Prostate gland (tissue), 2 donors: ENCODE measurements at regions not wholly inside any gene's neighbourhood (a gene's known extent, or its start where the extent isn't known, plus 50 kb on each side); places are given as distances from the start of the nearest gene placed in this dataset.
A peak's percentile ranks its signal among the peaks of the same experiment; 100 is the strongest.
"Not testable (repeated sequence)": the region's sequence is repeated elsewhere in the genome, so short reads cannot be mapped to it uniquely, and the experiment has no call there.

ENCODE experiments used
- DNase-seq: peaks from one replicate; pipeline ENCODE4 v3.0.0-alpha.2; 2019; ENCODE audit warnings: low spot score
- H3K27ac ChIP-seq, 2 donors: fragments of 200-600 bp; sonication (generic); 2 replicates each; pipeline ENCODE4 v1.5.1; 2017 to 2019
- H3K27me3 ChIP-seq: fragments of 200-600 bp; sonication (generic); replicated peaks from 2 replicates; pipeline ENCODE4 v1.5.1; 2019; ENCODE audit not compliant: insufficient read depth
- H3K36me3 ChIP-seq, 2 donors: fragments of 200-600 bp; sonication (generic); 1 replicate in 1 of 2; 2 replicates in 1 of 2; pipeline versions ENCODE4 v1.5.1 to v1.8.1; 2017 to 2019
- H3K4me1 ChIP-seq: fragments of 200-600 bp; sonication (generic); replicated peaks from 2 replicates; pipeline ENCODE4 v1.5.1; 2019
- H3K4me3 ChIP-seq, 2 donors: fragments of 200-600 bp; sonication (generic); 2 replicates each; pipeline ENCODE4 v1.5.1; 2017 to 2019
- H3K9me3 ChIP-seq: fragments of 200-600 bp; sonication (generic); 2 replicates; pipeline ENCODE4 v1.5.1; 2017
- CTCF ChIP-seq, 4 experiments: fragments of 200-600 bp in 2 of 4; fragments of 450-650 bp in 2 of 4; sonication (generic) in 2 of 4; IDR thresholded peaks; 1 replicate in 3 of 4; 2 replicates in 1 of 4; pipeline ENCODE4 v1.5.1; 2016 to 2019; ENCODE audit warnings: antibody characterized with exemption in 4 of 4, mild to moderate bottlenecking in 2 of 4, moderate library complexity in 2 of 4
- POLR2A ChIP-seq: fragments of 450-650 bp; IDR thresholded peaks from one replicate; pipeline ENCODE4 v1.6.1; 2016; ENCODE audit warnings: antibody characterized with exemption, mild to moderate bottlenecking
- POLR2AphosphoS5 ChIP-seq: sonication (generic); formaldehyde crosslinking; IDR thresholded peaks from one replicate; pipeline ENCODE4 v1.6.1; 2017; ENCODE audit warnings: antibody characterized with exemption
- WGBS: methylation state at CpG from one replicate; pipeline ENCODE4 v1.1.5; 2018; 5-methylcytosine and 5-hydroxymethylcytosine counted together
- intact Hi-C: fragments of 100-400 bp; cut with DNase I; formaldehyde crosslinking; loops from one replicate; pipeline ENCODE4 v1.14.2; 2022

- intact Hi-C loops, result loop anchor here (10.0 kb wide), 2 partner anchors 75 to 665 kb away; partner anchors contain the start of gene SPRYD7
- no peaks in the 10 kb centered on the region for H3K9me3 ChIP-seq
- WGBS, result 91% methylated on average over 5 of the region's 5 CpGs
- no peaks in the 10 kb centered on the region for H3K36me3 ChIP-seq
- peak overlapping the region; percentile 43 to 73 for H3K27ac ChIP-seq
- H3K4me1 ChIP-seq, result peaks cover 7% of the 10 kb centered on the region
- no peaks in the 10 kb centered on the region for H3K27me3 ChIP-seq
- TF ChIP-seq POLR2A, result no peak
- TF ChIP-seq CTCF (IDR thresholded peaks at IDR 0.05), result no peak
- no peak for TF ChIP-seq POLR2AphosphoS5
- H3K4me3 ChIP-seq, result no peak overlapping the region
- DNase-seq, result no peak
Observed at GRCh38 chr13:49859560-49859959, 67.1 kb upstream of the KPNA3 start.

- peak; percentile 36 for DNase-seq
- H3K4me1 ChIP-seq, result peaks cover 7% of the 10 kb centered on the region
- no peak overlapping the region for H3K4me3 ChIP-seq
- no peak for TF ChIP-seq CTCF (IDR thresholded peaks at IDR 0.05)
- TF ChIP-seq POLR2A, result no peak
- TF ChIP-seq POLR2AphosphoS5, result peak; percentile 94
- intact Hi-C loops, result loop anchor here (10.0 kb wide), 2 partner anchors 76 to 666 kb away; partner anchors contain the start of gene SPRYD7
- H3K27me3 ChIP-seq, result no peaks in the 10 kb centered on the region
- 13% methylated on average over 3 of the region's 3 CpGs for WGBS
- H3K9me3 ChIP-seq, result no peaks in the 10 kb centered on the region
- H3K27ac ChIP-seq, result peak overlapping the region; percentile 50 to 73
- H3K36me3 ChIP-seq, result no peaks in the 10 kb centered on the region
Observed at GRCh38 chr13:49858178-49858856, 65.8 kb upstream of the KPNA3 start.

- TF ChIP-seq POLR2A, result no peak
- TF ChIP-seq POLR2AphosphoS5, result no peak
- no peak for TF ChIP-seq CTCF (IDR thresholded peaks at IDR 0.05)
- 78% methylated on average over 4 of the region's 4 CpGs for whole genome bisulfite sequencing
Observed at GRCh38 chr13:49855930-49856329, 63.4 kb upstream of the KPNA3 start.

GRCh38 chr13:49853535-49853934 lies 61.1 kb upstream of the KPNA3 start:
- Histone ChIP-seq H3K4me1 (no peaks in the 10 kb centered on the region), H3K27me3 (no peaks in the 10 kb centered on the region), H3K36me3 (no peaks in the 10 kb centered on the region), H3K4me3 (no peak overlapping the region), H3K27ac (no peak overlapping the region), H3K9me3 (no peaks in the 10 kb centered on the region)
- DNase-seq, result no peak
- no peak for TF ChIP-seq POLR2A
- no peak for TF ChIP-seq CTCF (IDR thresholded peaks at IDR 0.05)
- no peak for TF ChIP-seq POLR2AphosphoS5
- WGBS, result 93% methylated on average over 1 of the region's 1 CpG
- intact Hi-C loops, result loop anchor here (10.0 kb wide), 2 partner anchors 81 to 671 kb away; partner anchors contain the start of gene SPRYD7

More at GRCh38 chr13:49855930-49856329, 63.4 kb upstream of the KPNA3 start:
- H3K4me1 ChIP-seq, result peaks cover 7% of the 10 kb centered on the region
- H3K9me3 ChIP-seq, result no peaks in the 10 kb centered on the region
- H3K27me3 ChIP-seq, result no peaks in the 10 kb centered on the region
- no peak overlapping the region for H3K27ac ChIP-seq
- no peak for DNase-seq
- intact Hi-C loops, result loop anchor here (10.0 kb wide), 2 partner anchors 79 to 669 kb away; partner anchors contain the start of gene SPRYD7
- no peaks in the 10 kb centered on the region for H3K36me3 ChIP-seq
- no peak overlapping the region for H3K4me3 ChIP-seq

GRCh38 chr13:49852460-49852859 lies 60.0 kb upstream of the KPNA3 start:
- 70% methylated on average over 4 of the region's 4 CpGs for WGBS
- intact Hi-C loops, result loop anchor here (10.0 kb wide), 2 partner anchors 82 to 672 kb away; partner anchors contain the start of gene SPRYD7

More at GRCh38 chr13:49852460-49852859, 60.0 kb upstream of the KPNA3 start:
- H3K27me3 ChIP-seq, H3K27ac ChIP-seq, H3K36me3 ChIP-seq, H3K4me1 ChIP-seq, H3K9me3 ChIP-seq, DNase-seq, H3K4me3 ChIP-seq: not testable (repeated sequence)
